ENCODE measurements at regions not wholly inside any gene's neighbourhood (a gene's known extent, or its start where the extent isn't known, plus 50 kb on each side); places are given as distances from the start of the nearest gene placed in this dataset.

DNA sequence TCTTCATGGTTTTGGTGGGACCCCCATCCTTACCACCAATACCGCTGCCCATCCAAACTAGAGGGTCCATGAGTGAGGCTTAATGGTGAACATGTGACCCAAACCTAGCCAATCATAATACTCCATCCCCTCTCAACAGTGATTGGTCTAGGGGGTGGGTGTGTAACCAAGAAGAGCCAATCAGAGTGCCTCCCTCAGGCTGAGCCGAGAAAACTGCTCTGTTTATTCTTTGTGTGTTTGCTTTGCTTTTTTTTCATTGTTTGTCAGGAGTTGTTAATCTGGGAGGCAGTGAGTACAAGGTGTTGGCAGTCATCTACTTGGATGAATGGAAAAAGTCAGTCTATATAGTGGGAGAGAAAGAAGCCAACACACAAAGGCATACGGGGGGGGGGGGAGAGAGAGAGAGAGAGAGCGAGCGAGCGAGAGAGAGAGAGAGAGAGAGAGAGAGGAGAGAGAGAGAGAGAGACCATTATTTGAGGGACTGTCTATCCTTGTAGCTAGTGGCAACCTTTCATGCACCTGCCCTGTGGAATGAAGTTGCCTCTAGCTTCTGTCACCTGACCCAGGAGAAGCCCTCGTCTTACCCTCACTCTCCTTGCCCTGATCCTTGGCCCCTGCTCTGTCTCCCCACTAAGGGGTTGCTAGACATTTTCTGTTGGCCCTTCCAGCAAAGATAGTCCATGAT lies 441.7 kb downstream of the TYW1 start:
- H3K4me3 Mint-ChIP-seq, result no peak overlapping the region
- ATAC-seq, result no peak
- H3K36me3 ChIP-seq (ENCODE audit: insufficient read depth), result no peaks in the 10 kb centered on the region

DNA sequence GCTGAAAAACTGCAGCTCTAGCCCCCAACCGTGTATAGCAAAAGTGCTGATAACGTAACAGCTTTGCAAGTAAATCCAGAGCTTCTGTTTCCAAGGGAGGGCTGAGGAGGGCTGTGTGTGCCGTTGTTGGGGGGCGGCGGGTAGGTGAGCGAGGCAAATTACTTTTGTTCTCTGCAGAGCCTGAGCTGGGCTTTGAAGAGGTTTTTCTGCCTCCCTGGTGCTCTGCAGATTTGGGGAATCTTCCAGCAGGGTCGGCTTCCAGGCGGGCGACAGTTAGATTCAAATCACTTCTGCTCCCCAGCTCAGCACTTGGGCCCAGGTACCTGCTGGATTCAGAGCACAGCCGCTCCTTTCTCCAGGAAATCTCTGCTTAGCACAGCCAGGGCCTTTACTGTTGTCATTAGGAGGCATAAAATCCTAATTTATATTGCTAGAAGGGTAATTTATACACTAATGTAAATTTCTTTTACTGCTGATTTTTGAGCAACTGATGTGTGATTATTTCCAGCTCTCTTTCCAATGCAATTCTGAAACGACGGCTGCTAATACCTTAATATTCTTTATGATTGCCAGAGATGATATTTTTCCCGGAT lies 442.4 kb downstream of the TYW1 start:
- ATAC-seq (no peak), DNase-seq (ENCODE audit: low spot score) (no peak)
- H3F3A ChIP-seq (replicated peaks; ENCODE audit: low read depth), result no peaks in the 10 kb centered on the region
- TF ChIP-seq, protein P1, sequence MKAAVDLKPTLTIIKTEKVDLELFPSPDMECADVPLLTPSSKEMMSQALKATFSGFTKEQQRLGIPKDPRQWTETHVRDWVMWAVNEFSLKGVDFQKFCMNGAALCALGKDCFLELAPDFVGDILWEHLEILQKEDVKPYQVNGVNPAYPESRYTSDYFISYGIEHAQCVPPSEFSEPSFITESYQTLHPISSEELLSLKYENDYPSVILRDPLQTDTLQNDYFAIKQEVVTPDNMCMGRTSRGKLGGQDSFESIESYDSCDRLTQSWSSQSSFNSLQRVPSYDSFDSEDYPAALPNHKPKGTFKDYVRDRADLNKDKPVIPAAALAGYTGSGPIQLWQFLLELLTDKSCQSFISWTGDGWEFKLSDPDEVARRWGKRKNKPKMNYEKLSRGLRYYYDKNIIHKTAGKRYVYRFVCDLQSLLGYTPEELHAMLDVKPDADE (IDR thresholded peaks at IDR 0.05), result no peak
- TF ChIP-seq STAT1 (IDR thresholded peaks at IDR 0.05; ENCODE audit: unreplicated experiment) (no peak), JUNB (IDR thresholded peaks at IDR 0.05; ENCODE audit: unreplicated experiment) (no peak), EZH2phosphoT487 (IDR thresholded peaks at IDR 0.05; ENCODE audit: unreplicated experiment) (no peak)
- Mint-ChIP-seq H3K36me3 (ENCODE audit: low read depth) (peaks cover 23% of the 10 kb centered on the region), H3K4me3 (no peak overlapping the region), H3K27ac (no peak overlapping the region), H3K4me1 (no peaks in the 10 kb centered on the region), H3K9me3 (peaks cover 90% of the 10 kb centered on the region), H3K27me3 (ENCODE audit: insufficient read depth, low read depth, poor library complexity) (peaks cover 13% of the 10 kb centered on the region)
- no peak overlapping the region for H2AFZ ChIP-seq
- H3K4me2 ChIP-seq, result no peak overlapping the region
- no peaks in the 10 kb centered on the region for H4K20me1 ChIP-seq (replicated peaks; ENCODE audit: insufficient read depth)
- no peaks in the 10 kb centered on the region for H3K79me2 ChIP-seq (replicated peaks; ENCODE audit: insufficient read depth)
- no peak overlapping the region for H3K4me3 ChIP-seq
- H3K36me3 ChIP-seq (ENCODE audit: insufficient read depth), result no peaks in the 10 kb centered on the region
- no peaks in the 10 kb centered on the region for H3K9me2 ChIP-seq (ENCODE audit: insufficient read depth)
- no peak overlapping the region for H3K27ac ChIP-seq (ENCODE audit: low read depth)
- no peaks in the 10 kb centered on the region for H3K4me1 ChIP-seq (ENCODE audit: insufficient read depth)
- H3K27me3 ChIP-seq (ENCODE audit: insufficient read depth), result no peaks in the 10 kb centered on the region

More for the DNA sequence above, 441.7 kb downstream of the TYW1 start:
- Histone ChIP-seq H3K4me2 (no peak overlapping the region), H2AFZ (no peak overlapping the region), H3K27me3 (ENCODE audit: insufficient read depth) (no peaks in the 10 kb centered on the region), H3K79me2 (replicated peaks; ENCODE audit: insufficient read depth) (no peaks in the 10 kb centered on the region), H3K27ac (ENCODE audit: low read depth) (no peak overlapping the region), H3K4me3 (no peak overlapping the region), H3K4me1 (ENCODE audit: insufficient read depth) (no peaks in the 10 kb centered on the region), H3F3A (replicated peaks; ENCODE audit: low read depth) (no peaks in the 10 kb centered on the region), H3K9me2 (ENCODE audit: insufficient read depth) (no peaks in the 10 kb centered on the region), H4K20me1 (replicated peaks; ENCODE audit: insufficient read depth) (no peaks in the 10 kb centered on the region)
- no peak overlapping the region for H3K27ac Mint-ChIP-seq
- peaks cover 23% of the 10 kb centered on the region for H3K36me3 Mint-ChIP-seq (ENCODE audit: low read depth)
- H3K9me3 Mint-ChIP-seq, result peaks cover 91% of the 10 kb centered on the region
- no peak for DNase-seq (ENCODE audit: low spot score)
- H3K4me1 Mint-ChIP-seq, result no peaks in the 10 kb centered on the region
- H3K27me3 Mint-ChIP-seq (ENCODE audit: insufficient read depth, low read depth, poor library complexity), result peaks cover 15% of the 10 kb centered on the region
- no peak for TF ChIP-seq NANOG (IDR thresholded peaks at IDR 0.05; ENCODE audit: borderline replicate concordance)
- no peak for TF ChIP-seq JUNB (IDR thresholded peaks at IDR 0.05; ENCODE audit: unreplicated experiment)
- no peak for TF ChIP-seq ZNF114 (CRISPR knock-in tag; IDR thresholded peaks at IDR 0.05)
- TF ChIP-seq POLR2AphosphoS5 (IDR thresholded peaks at IDR 0.05; ENCODE audit: low read depth), result no peak

DNA sequence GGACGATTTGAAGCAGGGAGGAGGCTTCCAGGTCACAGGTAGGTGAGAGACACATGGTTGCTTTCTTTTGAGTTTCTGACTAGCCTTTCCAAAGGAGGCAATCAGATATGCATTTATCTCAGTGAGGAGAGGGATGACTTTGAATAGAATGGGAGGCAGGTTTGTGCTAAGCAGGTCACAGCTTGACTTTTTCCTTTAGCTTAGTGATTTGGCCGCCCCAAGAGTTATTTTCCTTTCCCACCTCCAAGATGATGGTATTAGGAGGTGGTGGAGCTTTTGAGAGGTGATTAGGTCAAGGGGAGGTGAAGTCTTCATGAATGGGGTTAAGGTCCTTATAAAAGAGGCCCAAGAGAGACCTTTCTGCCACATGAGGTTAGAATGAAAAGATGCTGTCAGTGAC lies 443.7 kb downstream of the TYW1 start:
- Histone ChIP-seq H3K36me3 (ENCODE audit: insufficient read depth) (no peaks in the 10 kb centered on the region), H3K4me2 (no peak overlapping the region), H3K79me2 (replicated peaks; ENCODE audit: insufficient read depth) (no peaks in the 10 kb centered on the region), H3K9me2 (ENCODE audit: insufficient read depth) (no peaks in the 10 kb centered on the region), H3K27me3 (ENCODE audit: insufficient read depth) (no peaks in the 10 kb centered on the region), H3K27ac (ENCODE audit: low read depth) (no peak overlapping the region), H3K4me3 (no peak overlapping the region), H3K4me1 (ENCODE audit: insufficient read depth) (no peaks in the 10 kb centered on the region), H4K20me1 (replicated peaks; ENCODE audit: insufficient read depth) (no peaks in the 10 kb centered on the region), H2AFZ (no peak overlapping the region), H3F3A (replicated peaks; ENCODE audit: low read depth) (no peaks in the 10 kb centered on the region)
- Mint-ChIP-seq H3K9me3 (peaks cover 89% of the 10 kb centered on the region), H3K27ac (no peak overlapping the region), H3K4me3 (no peak overlapping the region), H3K36me3 (ENCODE audit: low read depth) (peaks cover 20% of the 10 kb centered on the region), H3K4me1 (no peaks in the 10 kb centered on the region), H3K27me3 (ENCODE audit: insufficient read depth, low read depth, poor library complexity) (peaks cover 13% of the 10 kb centered on the region)
- ATAC-seq, result no peak
- TF ChIP-seq ZNF331 (CRISPR knock-in tag; IDR thresholded peaks at IDR 0.05; ENCODE audit: low read depth), result no peak
- no peak for TF ChIP-seq POLR2AphosphoS5 (IDR thresholded peaks at IDR 0.05; ENCODE audit: low read depth)
- TF ChIP-seq CREB1 (CRISPR knock-in tag; IDR thresholded peaks at IDR 0.05; ENCODE audit: low read depth), result no peak
- TF ChIP-seq ZNF114 (CRISPR knock-in tag; IDR thresholded peaks at IDR 0.05), result no peak
- no peak for TF ChIP-seq JUNB (IDR thresholded peaks at IDR 0.05; ENCODE audit: unreplicated experiment)
- TF ChIP-seq, protein P2, sequence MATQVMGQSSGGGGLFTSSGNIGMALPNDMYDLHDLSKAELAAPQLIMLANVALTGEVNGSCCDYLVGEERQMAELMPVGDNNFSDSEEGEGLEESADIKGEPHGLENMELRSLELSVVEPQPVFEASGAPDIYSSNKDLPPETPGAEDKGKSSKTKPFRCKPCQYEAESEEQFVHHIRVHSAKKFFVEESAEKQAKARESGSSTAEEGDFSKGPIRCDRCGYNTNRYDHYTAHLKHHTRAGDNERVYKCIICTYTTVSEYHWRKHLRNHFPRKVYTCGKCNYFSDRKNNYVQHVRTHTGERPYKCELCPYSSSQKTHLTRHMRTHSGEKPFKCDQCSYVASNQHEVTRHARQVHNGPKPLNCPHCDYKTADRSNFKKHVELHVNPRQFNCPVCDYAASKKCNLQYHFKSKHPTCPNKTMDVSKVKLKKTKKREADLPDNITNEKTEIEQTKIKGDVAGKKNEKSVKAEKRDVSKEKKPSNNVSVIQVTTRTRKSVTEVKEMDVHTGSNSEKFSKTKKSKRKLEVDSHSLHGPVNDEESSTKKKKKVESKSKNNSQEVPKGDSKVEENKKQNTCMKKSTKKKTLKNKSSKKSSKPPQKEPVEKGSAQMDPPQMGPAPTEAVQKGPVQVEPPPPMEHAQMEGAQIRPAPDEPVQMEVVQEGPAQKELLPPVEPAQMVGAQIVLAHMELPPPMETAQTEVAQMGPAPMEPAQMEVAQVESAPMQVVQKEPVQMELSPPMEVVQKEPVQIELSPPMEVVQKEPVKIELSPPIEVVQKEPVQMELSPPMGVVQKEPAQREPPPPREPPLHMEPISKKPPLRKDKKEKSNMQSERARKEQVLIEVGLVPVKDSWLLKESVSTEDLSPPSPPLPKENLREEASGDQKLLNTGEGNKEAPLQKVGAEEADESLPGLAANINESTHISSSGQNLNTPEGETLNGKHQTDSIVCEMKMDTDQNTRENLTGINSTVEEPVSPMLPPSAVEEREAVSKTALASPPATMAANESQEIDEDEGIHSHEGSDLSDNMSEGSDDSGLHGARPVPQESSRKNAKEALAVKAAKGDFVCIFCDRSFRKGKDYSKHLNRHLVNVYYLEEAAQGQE (IDR thresholded peaks at IDR 0.05; ENCODE audit: unreplicated experiment), result no peak
- no peak for TF ChIP-seq EZH2phosphoT487 (IDR thresholded peaks at IDR 0.05; ENCODE audit: unreplicated experiment)
- no peak for TF ChIP-seq NANOG (IDR thresholded peaks at IDR 0.05; ENCODE audit: borderline replicate concordance)
- TF ChIP-seq, protein P3, sequence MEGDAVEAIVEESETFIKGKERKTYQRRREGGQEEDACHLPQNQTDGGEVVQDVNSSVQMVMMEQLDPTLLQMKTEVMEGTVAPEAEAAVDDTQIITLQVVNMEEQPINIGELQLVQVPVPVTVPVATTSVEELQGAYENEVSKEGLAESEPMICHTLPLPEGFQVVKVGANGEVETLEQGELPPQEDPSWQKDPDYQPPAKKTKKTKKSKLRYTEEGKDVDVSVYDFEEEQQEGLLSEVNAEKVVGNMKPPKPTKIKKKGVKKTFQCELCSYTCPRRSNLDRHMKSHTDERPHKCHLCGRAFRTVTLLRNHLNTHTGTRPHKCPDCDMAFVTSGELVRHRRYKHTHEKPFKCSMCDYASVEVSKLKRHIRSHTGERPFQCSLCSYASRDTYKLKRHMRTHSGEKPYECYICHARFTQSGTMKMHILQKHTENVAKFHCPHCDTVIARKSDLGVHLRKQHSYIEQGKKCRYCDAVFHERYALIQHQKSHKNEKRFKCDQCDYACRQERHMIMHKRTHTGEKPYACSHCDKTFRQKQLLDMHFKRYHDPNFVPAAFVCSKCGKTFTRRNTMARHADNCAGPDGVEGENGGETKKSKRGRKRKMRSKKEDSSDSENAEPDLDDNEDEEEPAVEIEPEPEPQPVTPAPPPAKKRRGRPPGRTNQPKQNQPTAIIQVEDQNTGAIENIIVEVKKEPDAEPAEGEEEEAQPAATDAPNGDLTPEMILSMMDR (conservative IDR thresholded peaks at IDR 0.05; ENCODE audit: low read depth in 2 of 2), result no peak
- no peak for DNase-seq (ENCODE audit: low spot score)
